ENCODE measurements at regions not wholly inside any gene's neighbourhood (a gene's known extent, or its start where the extent isn't known, plus 50 kb on each side); places are given as distances from the start of the nearest gene placed in this dataset.

- DNase-seq, result no peak
Measured at GRCh38 chr3:120544361-120544760, 51.8 kb upstream of the NDUFB4 start.

GRCh38 chr3:120536642-120537041, 59.5 kb upstream of the NDUFB4 start:
- DNase-seq, result no peak

GRCh38 chr3:120532969-120533368, 63.2 kb upstream of the NDUFB4 start:
- no peak for DNase-seq

GRCh38 chr3:120528163-120528562, 68.0 kb upstream of the NDUFB4 start:
- DNase-seq, result no peak

- no peak for DNase-seq
Measured at GRCh38 chr3:120526011-120526870, 69.9 kb upstream of the NDUFB4 start.

- no peak for DNase-seq
Measured at GRCh38 chr3:120524171-120524923, 71.8 kb upstream of the NDUFB4 start.

- DNase-seq, result no peak
Measured at GRCh38 chr3:120516136-120516535, 65.3 kb upstream of the FSTL1 start.

GRCh38 chr3:120512655-120513054, 61.9 kb upstream of the FSTL1 start:
- DNase-seq, result no peak

GRCh38 chr3:120506828-120507774, 56.3 kb upstream of the FSTL1 start:
- DNase-seq, result peak in 1 of 2 donors; percentile 7

GRCh38 chr3:120506076-120506827, 55.5 kb upstream of the FSTL1 start:
- no peak for DNase-seq

- DNase-seq, result no peak
Measured at GRCh38 chr3:120503727-120504616, 53.2 kb upstream of the FSTL1 start.

GRCh38 chr3:120502116-120502515, 51.3 kb upstream of the FSTL1 start:
- DNase-seq, result no peak
